Epithelial cell of proximal tubule (primary cell): ENCODE measurements at regions not wholly inside any gene's neighbourhood (a gene's known extent, or its start where the extent isn't known, plus 50 kb on each side); places are given as distances from the start of the nearest gene placed in this dataset.

Source experiments
- DNase-seq: peaks from one replicate; pipeline ENCODE4 v3.0.0-alpha.2; 2011; ENCODE audit warnings: low read depth
- H3K4me3 ChIP-seq: 2 replicates; pipeline ENCODE4 v1.5.1; 2011; ENCODE audit warnings: low read depth, mild to moderate bottlenecking, low read length
- CTCF ChIP-seq: conservative IDR thresholded peaks from 2 replicates; pipeline ENCODE4 v1.5.1; 2012; ENCODE audit warnings: low read depth, mild to moderate bottlenecking, low read length

- H3K4me3 ChIP-seq, result no peak overlapping the region
- DNase-seq, result no peak
- TF ChIP-seq CTCF, result no peak
Observed at GRCh38 chr9:115411516-115411915, 293.6 kb upstream of the TNC start.

- no peak overlapping the region for H3K4me3 ChIP-seq
- DNase-seq, result no peak
- no peak for TF ChIP-seq CTCF
Observed at GRCh38 chr9:115411993-115412452, 294.1 kb upstream of the TNC start.

DNA sequence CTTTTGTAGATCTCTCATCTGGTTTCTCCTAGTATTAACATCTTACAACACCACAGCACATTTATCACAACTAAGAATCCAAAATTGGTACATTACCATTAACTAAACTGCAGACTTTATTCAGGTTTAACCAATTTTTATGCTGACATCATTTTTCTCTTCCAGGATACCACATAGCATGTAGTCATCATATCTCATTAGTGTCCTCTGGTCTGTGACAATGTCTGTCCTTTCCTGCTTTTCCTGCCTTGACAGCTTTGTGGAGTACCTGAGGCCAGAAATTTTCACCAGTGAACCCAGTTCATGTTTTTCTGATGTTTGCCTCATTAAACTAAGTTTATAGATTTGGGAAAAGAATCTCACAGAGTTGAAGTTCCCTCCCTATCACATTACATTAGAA is 294.7 kb upstream of the TNC start:
- TF ChIP-seq CTCF, result no peak
- no peak for DNase-seq
- H3K4me3 ChIP-seq, result no peak overlapping the region

DNA sequence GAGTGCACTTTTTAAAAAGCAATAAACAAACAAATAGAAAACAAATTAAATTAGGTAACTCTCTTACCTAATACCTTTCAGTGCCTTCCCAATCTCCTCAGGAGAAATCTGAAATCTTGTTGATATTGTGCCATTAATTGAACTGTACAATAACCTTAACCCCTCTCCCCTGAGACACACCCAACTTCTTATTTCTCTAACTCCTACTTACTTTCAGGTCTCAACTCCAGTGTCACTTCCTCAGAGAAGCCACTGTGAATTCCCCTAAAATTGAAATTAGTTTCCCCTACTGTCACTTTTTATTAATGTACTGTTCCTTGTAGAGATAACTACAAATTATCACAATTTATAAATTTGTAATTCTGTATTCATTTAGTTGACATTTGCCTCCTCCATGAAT is 295.3 kb upstream of the TNC start:
- no peak overlapping the region for H3K4me3 ChIP-seq
- no peak for DNase-seq
- no peak for TF ChIP-seq CTCF

DNA sequence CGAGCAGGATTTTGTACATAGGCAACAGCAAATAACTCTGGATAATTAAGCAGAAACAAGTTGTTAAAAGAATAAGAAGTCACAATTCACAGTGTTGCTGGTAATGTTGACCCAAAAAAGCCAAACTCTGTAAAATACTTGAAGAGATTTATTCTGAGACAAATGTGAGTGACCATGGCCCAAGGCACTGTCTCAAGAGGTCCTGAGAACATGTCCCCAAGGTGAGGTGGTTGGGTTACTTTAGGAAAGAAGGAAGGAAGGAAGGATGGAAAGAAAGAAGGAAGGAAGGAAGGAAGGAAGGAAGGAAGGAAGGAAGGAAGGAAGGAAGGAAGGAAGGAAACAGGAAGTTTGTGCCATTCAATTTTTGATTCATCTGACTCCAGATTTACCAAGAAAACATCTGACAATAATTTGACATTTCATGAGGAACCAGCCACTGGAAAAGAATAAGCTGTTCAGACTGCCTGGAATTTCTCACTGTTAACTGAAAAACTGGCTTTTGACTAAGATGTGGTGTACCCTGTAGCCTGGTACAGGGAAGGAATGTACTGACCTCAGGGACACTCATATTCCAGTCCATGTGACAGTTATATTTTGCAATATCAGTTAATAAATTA is 295.9 kb upstream of the TNC start:
- no peak overlapping the region for H3K4me3 ChIP-seq
- no peak for TF ChIP-seq CTCF
- no peak for DNase-seq

- H3K4me3 ChIP-seq, result no peak overlapping the region
- no peak for DNase-seq
- no peak for TF ChIP-seq CTCF
Observed at GRCh38 chr9:115414561-115414960, 296.6 kb upstream of the TNC start.

DNA sequence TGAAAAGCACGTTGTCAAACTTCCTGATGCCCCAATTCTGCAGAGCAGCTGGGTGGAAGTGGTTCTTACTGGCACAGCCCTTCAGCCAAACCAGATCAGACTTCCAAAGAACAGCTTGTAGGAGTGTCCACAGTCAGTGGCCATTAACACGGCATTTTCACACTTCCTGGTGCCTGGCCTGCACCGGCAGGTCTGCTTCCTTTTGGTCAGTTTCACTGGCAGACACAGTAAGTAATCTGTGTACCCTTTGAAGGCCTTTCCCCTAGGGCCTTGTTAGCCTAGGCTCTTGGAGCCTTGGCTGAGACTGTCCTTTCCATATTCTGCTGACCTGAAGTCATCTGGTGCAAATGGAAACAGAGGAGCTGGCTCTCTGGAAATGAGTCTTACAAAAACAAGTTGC is 297.5 kb upstream of the TNC start:
- DNase-seq, result no peak
- H3K4me3 ChIP-seq, result no peak overlapping the region
- no peak for TF ChIP-seq CTCF
